ENCODE measurements at regions not wholly inside any gene's neighbourhood (a gene's known extent, or its start where the extent isn't known, plus 50 kb on each side); places are given as distances from the start of the nearest gene placed in this dataset.

DNA sequence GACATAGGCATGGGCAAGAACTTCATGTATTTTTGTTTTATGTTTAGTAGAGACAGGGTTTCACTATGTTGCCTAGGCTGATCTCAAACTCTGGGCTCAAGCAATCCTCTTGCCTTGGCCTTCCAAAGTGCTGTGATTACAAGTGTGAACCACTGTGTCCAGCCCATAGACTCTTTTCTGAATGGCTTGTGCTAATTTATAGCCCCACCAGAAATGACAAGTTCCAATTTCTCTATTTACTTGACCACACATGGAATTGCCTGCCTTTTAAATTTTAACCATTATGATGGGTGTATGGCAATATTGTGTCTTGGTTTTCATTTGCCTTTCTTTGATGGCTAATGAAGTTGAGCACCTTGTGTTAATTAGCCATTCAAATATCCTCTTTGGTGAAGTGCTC is 85.8 kb upstream of the NECTIN1 start:
- Mint-ChIP-seq H3K27ac (no peak overlapping the region), H3K36me3 (ENCODE audit: low read depth) (no peaks in the 10 kb centered on the region), H3K9me3 (no peaks in the 10 kb centered on the region), H3K27me3 (peaks cover 7% of the 10 kb centered on the region), H3K4me1 (ENCODE audit: low read depth) (no peaks in the 10 kb centered on the region), H3K4me3 (no peak overlapping the region)
- DNase-seq (no peak), ATAC-seq (ENCODE audit: poor library complexity) (no peak)
- no peak for TF ChIP-seq CTCF (IDR thresholded peaks at IDR 0.05)
- intact Hi-C loops (cut with DNase I, micrococcal nuclease), result no loop called here
- H3K4me1 ChIP-seq (ENCODE audit: insufficient read depth, low read length), result no peaks in the 10 kb centered on the region
- POLR2A ChIA-PET, result no interaction called here
- H3K36me3 ChIP-seq (ENCODE audit: insufficient read depth, low read length), result no peaks in the 10 kb centered on the region
- H3K4me3 ChIP-seq (ENCODE audit: low read length), result no peak overlapping the region
- CTCF ChIA-PET, result no interaction called here
- no peaks in the 10 kb centered on the region for H3K9me3 ChIP-seq (ENCODE audit: control insufficient read depth in 1 of 2, insufficient read depth in 1 of 2, low read length in 2 of 2)
- no peaks in the 10 kb centered on the region for H3K27me3 ChIP-seq (ENCODE audit: control insufficient read depth in 1 of 2, insufficient read depth in 2 of 2, low read length in 2 of 2)
- no peak overlapping the region for H3K27ac ChIP-seq (ENCODE audit: low read depth in 1 of 2, low read length in 2 of 2)

GRCh38 chr11:119810478-119811232 is 81.7 kb upstream of the NECTIN1 start:
- Mint-ChIP-seq H3K4me3 (no peak overlapping the region), H3K27me3 (no peaks in the 10 kb centered on the region)
- POLR2A ChIA-PET, result no interaction called here

DNA sequence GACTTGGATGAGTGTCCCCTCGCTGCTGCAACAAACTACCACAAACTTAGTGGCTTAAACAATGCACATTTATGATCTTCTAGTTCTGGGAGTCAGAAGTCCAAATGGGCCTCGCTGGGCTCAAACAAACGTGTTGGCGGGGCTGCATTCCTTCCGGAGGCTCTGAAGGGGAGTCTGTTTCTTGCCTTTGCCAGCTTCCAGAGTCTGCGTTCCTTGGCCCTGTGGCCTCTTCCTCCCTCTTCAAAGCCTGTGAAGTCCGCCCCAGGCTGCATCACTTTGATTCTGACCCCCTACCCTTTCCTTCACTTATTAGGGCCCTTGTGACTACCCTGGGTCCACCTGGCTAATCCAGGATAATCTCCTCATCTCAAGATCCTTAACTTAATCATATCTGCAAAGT is 80.3 kb upstream of the NECTIN1 start:
- Mint-ChIP-seq H3K27me3 (no peaks in the 10 kb centered on the region), H3K27ac (no peak overlapping the region), H3K4me1 (ENCODE audit: low read depth) (no peaks in the 10 kb centered on the region), H3K36me3 (ENCODE audit: low read depth) (no peaks in the 10 kb centered on the region), H3K4me3 (no peak overlapping the region), H3K9me3 (no peaks in the 10 kb centered on the region)
- Histone ChIP-seq H3K27ac (ENCODE audit: low read depth in 1 of 2, low read length in 2 of 2) (no peak overlapping the region), H3K27me3 (ENCODE audit: control insufficient read depth in 1 of 2, insufficient read depth in 2 of 2, low read length in 2 of 2) (no peaks in the 10 kb centered on the region), H3K4me3 (ENCODE audit: low read length) (no peak overlapping the region), H3K4me1 (ENCODE audit: insufficient read depth, low read length) (no peaks in the 10 kb centered on the region), H3K36me3 (ENCODE audit: insufficient read depth, low read length) (no peaks in the 10 kb centered on the region), H3K9me3 (ENCODE audit: control insufficient read depth in 1 of 2, insufficient read depth in 1 of 2, low read length in 2 of 2) (no peaks in the 10 kb centered on the region)
- CTCF ChIA-PET, result no interaction called here
- ATAC-seq (ENCODE audit: poor library complexity), result no peak
- POLR2A ChIA-PET, result no interaction called here
- no peak for TF ChIP-seq CTCF (IDR thresholded peaks at IDR 0.05)
- intact Hi-C loops (cut with DNase I, micrococcal nuclease), result no loop called here
- DNase-seq, result no peak

More at GRCh38 chr11:119810478-119811232, 81.7 kb upstream of the NECTIN1 start:
- H3K27ac ChIP-seq (ENCODE audit: low read depth in 1 of 2, low read length in 2 of 2), result no peak overlapping the region
- no peak overlapping the region for H3K4me3 ChIP-seq (ENCODE audit: low read length)
- intact Hi-C loops (cut with DNase I, micrococcal nuclease), result no loop called here
- H3K36me3 Mint-ChIP-seq (ENCODE audit: low read depth), result no peaks in the 10 kb centered on the region
- no peaks in the 10 kb centered on the region for H3K9me3 ChIP-seq (ENCODE audit: control insufficient read depth in 1 of 2, insufficient read depth in 1 of 2, low read length in 2 of 2)
- no peaks in the 10 kb centered on the region for H3K4me1 ChIP-seq (ENCODE audit: insufficient read depth, low read length)
- ATAC-seq (ENCODE audit: poor library complexity), result no peak
- no peak for TF ChIP-seq CTCF (IDR thresholded peaks at IDR 0.05)
- no peaks in the 10 kb centered on the region for H3K27me3 ChIP-seq (ENCODE audit: control insufficient read depth in 1 of 2, insufficient read depth in 2 of 2, low read length in 2 of 2)
- DNase-seq, result no peak
- CTCF ChIA-PET, result no interaction called here
- H3K9me3 Mint-ChIP-seq, result no peaks in the 10 kb centered on the region
- no peak overlapping the region for H3K27ac Mint-ChIP-seq
- H3K4me1 Mint-ChIP-seq (ENCODE audit: low read depth), result no peaks in the 10 kb centered on the region
- H3K36me3 ChIP-seq (ENCODE audit: insufficient read depth, low read length), result no peaks in the 10 kb centered on the region
